ENCODE measurements at regions not wholly inside any gene's neighbourhood (a gene's known extent, or its start where the extent isn't known, plus 50 kb on each side); places are given as distances from the start of the nearest gene placed in this dataset.
"Not testable (repeated sequence)": the region's sequence is repeated elsewhere in the genome, so short reads cannot be mapped to it uniquely, and the experiment has no call there.

- TF ChIP-seq CTCF (IDR thresholded peaks at IDR 0.05 in 4 of 5, conservative IDR thresholded peaks at IDR 0.05 in 1 of 5); POLR2A (IDR thresholded peaks at IDR 0.05): not testable (repeated sequence)
These were observed 85.9 kb downstream of the NPIPB5 start for GRCh38 chr16:22596445-22597045.

Data from gastrocnemius medialis (tissue), 4 donors.